ENCODE measurements at regions not wholly inside any gene's neighbourhood (a gene's known extent, or its start where the extent isn't known, plus 50 kb on each side); places are given as distances from the start of the nearest gene placed in this dataset.

DNA sequence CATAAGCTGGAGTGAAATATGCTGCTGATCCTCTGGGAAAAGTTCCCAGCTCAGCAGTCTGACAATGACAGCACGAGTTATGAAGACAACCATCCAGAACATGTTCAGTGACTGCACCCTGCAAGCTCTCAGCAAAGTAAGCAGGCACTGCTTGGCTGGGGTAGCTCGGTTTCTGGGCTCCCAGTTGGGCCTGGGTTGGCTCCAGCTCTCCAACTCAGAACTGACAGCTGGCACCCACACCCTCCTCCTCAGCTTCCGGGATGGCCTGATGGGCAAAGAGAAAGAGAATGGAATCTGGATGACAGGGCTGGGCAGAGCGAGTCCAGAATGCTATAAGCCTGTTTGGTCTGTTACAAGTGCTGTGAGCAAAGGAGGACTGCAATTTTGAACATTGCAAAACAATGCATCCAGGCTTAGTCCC, 185.0 kb downstream of the CSNK1G3 start:
- TF ChIP-seq, protein P1, sequence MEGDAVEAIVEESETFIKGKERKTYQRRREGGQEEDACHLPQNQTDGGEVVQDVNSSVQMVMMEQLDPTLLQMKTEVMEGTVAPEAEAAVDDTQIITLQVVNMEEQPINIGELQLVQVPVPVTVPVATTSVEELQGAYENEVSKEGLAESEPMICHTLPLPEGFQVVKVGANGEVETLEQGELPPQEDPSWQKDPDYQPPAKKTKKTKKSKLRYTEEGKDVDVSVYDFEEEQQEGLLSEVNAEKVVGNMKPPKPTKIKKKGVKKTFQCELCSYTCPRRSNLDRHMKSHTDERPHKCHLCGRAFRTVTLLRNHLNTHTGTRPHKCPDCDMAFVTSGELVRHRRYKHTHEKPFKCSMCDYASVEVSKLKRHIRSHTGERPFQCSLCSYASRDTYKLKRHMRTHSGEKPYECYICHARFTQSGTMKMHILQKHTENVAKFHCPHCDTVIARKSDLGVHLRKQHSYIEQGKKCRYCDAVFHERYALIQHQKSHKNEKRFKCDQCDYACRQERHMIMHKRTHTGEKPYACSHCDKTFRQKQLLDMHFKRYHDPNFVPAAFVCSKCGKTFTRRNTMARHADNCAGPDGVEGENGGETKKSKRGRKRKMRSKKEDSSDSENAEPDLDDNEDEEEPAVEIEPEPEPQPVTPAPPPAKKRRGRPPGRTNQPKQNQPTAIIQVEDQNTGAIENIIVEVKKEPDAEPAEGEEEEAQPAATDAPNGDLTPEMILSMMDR (IDR thresholded peaks at IDR 0.05): no peak
- TF ChIP-seq POLR2A (IDR thresholded peaks at IDR 0.05): no peak
